Prostate gland (tissue), 2 donors: ENCODE measurements at regions not wholly inside any gene's neighbourhood (a gene's known extent, or its start where the extent isn't known, plus 50 kb on each side); places are given as distances from the start of the nearest gene placed in this dataset.

Experiments
- POLR2A ChIP-seq: fragments of 450-650 bp; IDR thresholded peaks from one replicate; pipeline ENCODE4 v1.6.1; 2016; ENCODE audit warnings: antibody characterized with exemption, mild to moderate bottlenecking
- POLR2AphosphoS5 ChIP-seq: sonication (generic); formaldehyde crosslinking; IDR thresholded peaks from one replicate; pipeline ENCODE4 v1.6.1; 2017; ENCODE audit warnings: antibody characterized with exemption
- TF ChIP-seq, protein P1 (sequence below), 4 experiments: fragments of 200-600 bp in 2 of 4; fragments of 450-650 bp in 2 of 4; sonication (generic) in 2 of 4; IDR thresholded peaks; 1 replicate in 3 of 4; 2 replicates in 1 of 4; pipeline ENCODE4 v1.5.1; 2016 to 2019; ENCODE audit warnings: antibody characterized with exemption in 4 of 4, mild to moderate bottlenecking in 2 of 4, moderate library complexity in 2 of 4

DNA sequence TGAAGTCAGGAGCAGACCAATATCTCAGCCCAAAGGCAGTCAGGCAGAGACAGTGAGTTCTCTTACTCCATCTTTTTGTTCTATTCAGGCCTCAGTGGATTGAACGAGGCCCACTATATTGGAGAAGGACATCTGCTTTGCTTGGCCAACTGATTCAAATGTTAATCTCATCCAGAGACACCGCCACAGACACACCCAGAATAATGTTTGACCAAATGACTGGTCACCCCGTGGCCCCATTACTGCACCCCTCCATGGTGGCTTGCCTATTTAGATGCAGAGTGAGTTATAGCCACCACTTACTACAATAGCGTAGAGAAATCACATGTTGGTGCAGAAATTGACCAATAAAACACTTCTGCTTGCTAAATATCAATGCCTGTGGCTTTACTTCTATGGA lies 88.1 kb downstream of the HRH4 start:
- TF ChIP-seq, protein P1, sequence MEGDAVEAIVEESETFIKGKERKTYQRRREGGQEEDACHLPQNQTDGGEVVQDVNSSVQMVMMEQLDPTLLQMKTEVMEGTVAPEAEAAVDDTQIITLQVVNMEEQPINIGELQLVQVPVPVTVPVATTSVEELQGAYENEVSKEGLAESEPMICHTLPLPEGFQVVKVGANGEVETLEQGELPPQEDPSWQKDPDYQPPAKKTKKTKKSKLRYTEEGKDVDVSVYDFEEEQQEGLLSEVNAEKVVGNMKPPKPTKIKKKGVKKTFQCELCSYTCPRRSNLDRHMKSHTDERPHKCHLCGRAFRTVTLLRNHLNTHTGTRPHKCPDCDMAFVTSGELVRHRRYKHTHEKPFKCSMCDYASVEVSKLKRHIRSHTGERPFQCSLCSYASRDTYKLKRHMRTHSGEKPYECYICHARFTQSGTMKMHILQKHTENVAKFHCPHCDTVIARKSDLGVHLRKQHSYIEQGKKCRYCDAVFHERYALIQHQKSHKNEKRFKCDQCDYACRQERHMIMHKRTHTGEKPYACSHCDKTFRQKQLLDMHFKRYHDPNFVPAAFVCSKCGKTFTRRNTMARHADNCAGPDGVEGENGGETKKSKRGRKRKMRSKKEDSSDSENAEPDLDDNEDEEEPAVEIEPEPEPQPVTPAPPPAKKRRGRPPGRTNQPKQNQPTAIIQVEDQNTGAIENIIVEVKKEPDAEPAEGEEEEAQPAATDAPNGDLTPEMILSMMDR (IDR thresholded peaks at IDR 0.05): no peak
- TF ChIP-seq POLR2AphosphoS5: no peak
- TF ChIP-seq POLR2A: no peak
